ENCODE measurements at regions not wholly inside any gene's neighbourhood (a gene's known extent, or its start where the extent isn't known, plus 50 kb on each side); places are given as distances from the start of the nearest gene placed in this dataset.
"Not testable (repeated sequence)": the region's sequence is repeated elsewhere in the genome, so short reads cannot be mapped to it uniquely, and the experiment has no call there.

GRCh38 chrX:43375136-43375535, 281.0 kb upstream of the MAOA start:
- DNase-seq (ENCODE audit: low read depth in 2 of 2): no peak

- DNase-seq (ENCODE audit: low read depth in 2 of 2): no peak
These were observed 275.4 kb upstream of the MAOA start for GRCh38 chrX:43380704-43381103.

GRCh38 chrX:43386875-43387274, 269.2 kb upstream of the MAOA start:
- no peak for DNase-seq (ENCODE audit: low read depth in 2 of 2)

- DNase-seq (ENCODE audit: low read depth in 2 of 2): no peak
These were observed 250.9 kb upstream of the MAOA start for GRCh38 chrX:43405191-43405590.

GRCh38 chrX:43423876-43424275, 232.2 kb upstream of the MAOA start:
- no peak for DNase-seq (ENCODE audit: low read depth in 2 of 2)

GRCh38 chrX:43436517-43436916, 219.6 kb upstream of the MAOA start:
- DNase-seq (ENCODE audit: low read depth in 2 of 2): no peak

- DNase-seq (ENCODE audit: low read depth in 2 of 2): no peak
These were observed 209.3 kb upstream of the MAOA start for GRCh38 chrX:43446752-43447151.

- no peak for DNase-seq (ENCODE audit: low read depth in 2 of 2)
These were observed 207.4 kb upstream of the MAOA start for GRCh38 chrX:43448688-43449087.

GRCh38 chrX:43450355-43450754, 205.7 kb upstream of the MAOA start:
- no peak for DNase-seq (ENCODE audit: low read depth in 2 of 2)

GRCh38 chrX:43451976-43452686, 204.0 kb upstream of the MAOA start:
- not testable (repeated sequence) for DNase-seq (ENCODE audit: low read depth in 2 of 2)

- no peak for DNase-seq (ENCODE audit: low read depth in 2 of 2)
These were observed 200.0 kb upstream of the MAOA start for GRCh38 chrX:43456063-43456462.

GRCh38 chrX:43456906-43457305, 199.2 kb upstream of the MAOA start:
- DNase-seq (ENCODE audit: low read depth in 2 of 2): no peak

- no peak for DNase-seq (ENCODE audit: low read depth in 2 of 2)
These were observed 188.4 kb upstream of the MAOA start for GRCh38 chrX:43467608-43468234.

GRCh38 chrX:43469391-43470054, 186.6 kb upstream of the MAOA start:
- DNase-seq (ENCODE audit: low read depth in 2 of 2): no peak

GRCh38 chrX:43474321-43474720, 181.8 kb upstream of the MAOA start:
- no peak for DNase-seq (ENCODE audit: low read depth in 2 of 2)

GRCh38 chrX:43479070-43479469, 177.0 kb upstream of the MAOA start:
- DNase-seq (ENCODE audit: low read depth in 2 of 2): no peak

GRCh38 chrX:43479850-43480249, 176.2 kb upstream of the MAOA start:
- DNase-seq (ENCODE audit: low read depth in 2 of 2): no peak

GRCh38 chrX:43481576-43481975, 174.5 kb upstream of the MAOA start:
- DNase-seq (ENCODE audit: low read depth in 2 of 2): no peak

GRCh38 chrX:43493756-43494155, 162.3 kb upstream of the MAOA start:
- no peak for DNase-seq (ENCODE audit: low read depth in 2 of 2)

GRCh38 chrX:43500246-43500645, 155.9 kb upstream of the MAOA start:
- no peak for DNase-seq (ENCODE audit: low read depth in 2 of 2)

- DNase-seq (ENCODE audit: low read depth in 2 of 2): no peak
These were observed 155.0 kb upstream of the MAOA start for GRCh38 chrX:43500996-43501694.

GRCh38 chrX:43504394-43504793, 151.7 kb upstream of the MAOA start:
- DNase-seq (ENCODE audit: low read depth in 2 of 2): no peak

- no peak for DNase-seq (ENCODE audit: low read depth in 2 of 2)
These were observed 150.3 kb upstream of the MAOA start for GRCh38 chrX:43505769-43506168.
